Pons (tissue), 1 donor: ENCODE measurements at regions not wholly inside any gene's neighbourhood (a gene's known extent, or its start where the extent isn't known, plus 50 kb on each side); places are given as distances from the start of the nearest gene placed in this dataset.
"Not testable (repeated sequence)": the region's sequence is repeated elsewhere in the genome, so short reads cannot be mapped to it uniquely, and the experiment has no call there.

ENCODE experiments used
- DNase-seq: peaks from one replicate; pipeline ENCODE4 v3.0.0-alpha.2; 2016; ENCODE audit warnings: low spot score

DNA sequence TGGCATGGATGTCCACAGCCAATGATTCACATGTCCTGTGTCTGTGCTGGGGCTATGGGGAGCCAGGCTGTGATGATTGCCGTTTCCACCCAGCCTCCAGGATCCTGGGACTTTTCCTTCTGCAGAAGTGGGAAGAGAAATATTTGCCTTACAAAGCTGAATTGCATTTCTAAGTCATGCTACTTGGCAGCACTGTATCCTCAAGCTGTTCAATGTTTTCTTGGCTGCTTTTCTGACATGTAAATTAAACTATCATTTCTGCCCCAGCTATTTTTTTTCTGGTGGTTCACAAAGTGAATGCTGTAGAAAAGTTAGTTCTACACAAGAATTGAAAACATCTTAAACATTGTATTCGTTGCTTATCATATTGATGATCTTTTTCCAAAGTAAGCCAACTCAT, 51.9 kb upstream of the TCERG1L start:
- no peak for DNase-seq

GRCh38 chr10:131371571-131371970, 60.0 kb upstream of the TCERG1L start:
- DNase-seq, result no peak

- no peak for DNase-seq
Measured at GRCh38 chr10:131381576-131381975, 70.1 kb upstream of the TCERG1L start.

DNA sequence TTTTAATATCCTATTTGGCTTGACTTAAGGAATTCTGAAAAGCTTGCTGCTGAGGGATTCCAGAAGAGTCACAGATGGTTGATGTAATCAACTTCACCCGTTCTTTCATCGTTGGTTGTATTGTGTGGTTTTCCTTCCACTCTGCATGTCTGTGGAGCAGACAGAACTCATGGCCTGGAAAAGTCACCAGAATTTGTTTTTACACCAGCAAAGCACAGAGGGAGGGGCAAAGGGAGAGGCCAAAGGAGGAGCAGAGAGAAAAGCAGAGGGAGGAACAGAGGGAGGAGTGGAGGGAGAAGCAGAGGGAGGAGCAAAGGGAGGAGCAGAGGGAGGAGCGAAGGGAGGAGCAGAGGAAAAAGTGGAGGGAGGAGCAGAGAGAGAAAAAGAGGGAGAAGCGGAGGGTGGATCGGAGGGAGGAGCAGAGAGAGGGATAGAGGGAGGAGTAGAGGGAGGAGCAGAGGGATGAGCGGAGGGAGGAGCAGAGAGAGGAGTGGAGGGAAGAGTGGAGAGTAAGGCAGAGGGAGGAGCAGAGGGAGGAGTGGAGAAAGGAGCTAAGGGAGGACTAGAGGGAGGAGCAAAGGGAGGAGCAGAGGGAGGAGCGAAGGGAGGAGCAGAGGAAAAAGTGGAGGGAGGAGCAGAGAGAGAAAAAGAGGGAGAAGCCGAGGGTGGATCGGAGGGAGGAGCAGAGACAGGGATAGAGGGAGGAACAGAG, 73.8 kb upstream of the TCERG1L start:
- DNase-seq, result not testable (repeated sequence)

DNA sequence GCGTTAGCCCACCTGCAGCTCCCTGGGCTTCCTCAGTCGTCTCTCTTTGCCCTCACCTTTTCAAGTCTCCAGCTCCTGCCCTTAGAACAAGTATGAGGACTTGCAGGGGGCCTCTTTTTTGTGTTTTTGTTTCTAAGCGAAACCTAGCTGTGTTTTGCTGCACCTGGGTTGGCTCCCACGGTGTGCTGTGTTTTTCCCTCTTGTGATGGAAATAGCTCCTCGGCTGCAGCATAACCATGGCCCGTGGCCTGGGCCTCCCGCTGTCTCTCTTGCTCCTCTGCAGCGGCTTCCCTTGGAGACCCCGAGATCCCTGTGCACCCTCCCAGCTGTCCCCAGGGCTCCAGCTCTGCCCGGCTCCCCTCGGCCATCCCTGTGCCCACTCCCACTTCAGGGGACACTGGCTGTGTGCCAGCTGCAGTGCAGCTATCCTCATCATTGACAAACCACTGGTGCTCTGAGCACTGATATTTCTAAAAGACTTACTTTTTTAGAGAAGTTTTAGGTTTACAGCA, 75.6 kb upstream of the TCERG1L start:
- no peak for DNase-seq

DNA sequence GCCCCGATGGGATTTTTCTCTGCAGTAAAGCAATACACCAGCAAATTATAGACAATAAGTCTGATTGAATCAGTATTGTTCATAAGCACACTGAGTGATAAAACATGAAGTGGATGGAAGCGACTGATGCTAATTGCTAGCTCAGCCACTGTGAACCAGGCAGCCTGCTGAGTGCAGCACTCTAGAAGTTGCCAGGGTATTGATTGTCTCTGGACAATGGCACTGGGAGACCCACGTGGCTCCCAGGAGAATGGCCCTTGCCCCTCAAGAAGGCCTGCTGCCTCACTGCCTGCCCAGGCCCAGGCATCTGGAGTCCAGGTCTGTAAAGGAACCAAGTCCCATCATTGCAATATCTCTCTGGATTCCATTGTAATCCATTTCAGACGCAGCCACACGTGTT, 80.4 kb upstream of the TCERG1L start:
- DNase-seq, result no peak

DNA sequence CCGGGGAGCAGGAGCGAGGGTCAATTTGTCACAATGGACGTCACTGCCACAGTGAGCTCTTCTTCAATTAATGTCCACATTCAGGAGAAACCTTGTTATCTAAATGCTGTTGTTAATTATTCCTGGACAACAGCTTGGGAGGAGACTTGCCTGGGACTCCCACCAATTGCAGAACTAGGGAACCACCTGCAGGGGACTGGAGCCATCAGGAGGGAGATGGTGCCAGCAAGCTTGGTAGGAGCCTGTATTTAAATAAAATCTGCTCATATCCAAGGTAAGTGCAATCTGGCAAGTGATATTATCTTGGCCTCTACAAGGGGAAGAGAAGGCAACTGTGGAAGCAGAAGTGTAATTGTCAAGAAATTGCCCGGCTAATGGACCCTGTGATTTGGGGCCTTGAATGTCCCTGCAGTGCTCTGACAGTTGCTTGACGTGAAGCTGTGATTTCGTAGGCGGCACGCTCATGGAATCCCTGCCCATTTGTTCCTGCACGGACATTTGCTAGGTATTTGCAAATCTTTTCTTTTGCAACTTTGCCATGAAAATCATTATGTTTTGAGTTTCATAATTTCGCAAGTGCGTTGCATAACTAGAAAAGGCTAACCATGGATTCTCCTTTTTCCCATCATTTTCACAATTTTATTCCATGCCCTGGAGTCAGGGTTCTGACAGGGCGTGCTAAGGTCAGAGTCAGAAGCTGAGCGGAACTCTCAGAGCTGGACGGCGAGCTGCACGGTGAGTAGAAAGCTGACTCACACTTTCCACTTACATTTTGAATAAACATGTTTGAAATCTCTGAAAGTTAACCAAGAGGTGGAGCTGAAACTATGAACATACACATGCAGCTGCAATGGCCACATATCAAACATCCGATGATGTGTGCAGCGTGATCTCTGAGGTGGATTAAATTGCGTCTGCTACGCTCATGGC, 84.9 kb upstream of the TCERG1L start:
- no peak for DNase-seq

DNA sequence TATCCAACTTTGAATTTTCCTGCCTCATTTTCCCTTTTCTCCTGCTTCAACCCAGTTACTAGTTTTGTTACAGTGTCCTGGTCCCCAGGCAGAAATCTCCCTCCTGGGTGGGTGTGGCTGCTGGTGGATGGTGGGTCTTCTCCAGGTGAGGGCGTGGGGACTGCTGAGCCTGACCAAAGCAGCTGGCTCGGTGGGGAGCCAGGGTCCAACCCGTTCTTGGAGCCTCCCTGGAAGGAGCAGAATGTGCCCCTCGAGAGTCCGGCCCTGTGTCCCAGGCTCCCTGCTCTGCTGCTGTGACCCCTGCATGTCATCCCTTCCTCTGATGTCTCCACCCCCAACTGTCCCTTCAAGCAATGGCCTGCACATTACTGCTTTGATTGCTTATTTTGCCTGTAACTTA, 86.6 kb upstream of the TCERG1L start:
- no peak for DNase-seq

- no peak for DNase-seq
Measured at GRCh38 chr10:131399981-131400380, 88.5 kb upstream of the TCERG1L start.

- no peak for DNase-seq
Measured at GRCh38 chr10:131400513-131400912, 89.0 kb upstream of the TCERG1L start.

DNA sequence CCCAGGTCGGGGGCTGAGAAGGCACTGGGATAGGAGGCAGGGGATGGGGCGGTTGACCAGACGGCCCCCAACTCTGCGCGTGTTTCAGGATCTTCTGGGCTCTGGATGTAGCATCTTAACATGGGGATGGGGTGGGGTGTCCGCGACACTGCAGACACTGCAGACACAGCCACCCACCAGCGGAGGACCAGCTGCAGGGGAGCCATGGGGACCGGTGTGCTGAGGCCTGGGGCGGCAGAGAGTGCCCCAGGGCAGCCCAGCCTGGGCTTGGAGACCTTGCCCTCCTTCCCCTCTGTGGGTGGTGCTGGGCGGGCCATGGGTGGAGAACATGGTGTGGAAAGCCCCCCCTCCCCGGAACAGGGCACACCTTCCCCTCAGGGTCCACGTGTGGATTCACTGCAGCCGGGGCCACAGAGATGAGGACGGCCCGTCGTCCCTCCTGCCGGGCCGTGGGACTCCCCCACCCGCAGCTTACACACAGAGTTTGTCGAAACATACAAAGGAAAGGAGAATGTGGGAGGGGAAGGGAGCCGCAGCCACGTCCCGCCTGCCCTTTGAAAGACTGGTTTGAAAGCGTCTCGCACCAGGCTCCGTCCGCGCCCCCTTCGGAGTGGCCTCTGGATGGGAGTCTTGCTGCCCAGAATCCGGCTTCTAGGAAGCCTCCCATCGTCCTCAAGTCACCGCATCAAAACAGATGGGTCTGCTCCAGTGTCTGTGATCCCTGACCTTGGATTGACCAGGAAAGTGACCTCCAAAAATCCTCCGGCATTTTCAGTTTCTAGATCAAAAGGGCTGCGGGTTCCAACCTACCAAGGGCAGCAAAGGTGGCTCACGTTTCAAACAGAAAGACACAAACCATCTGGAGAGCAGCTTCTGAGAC, 91.5 kb upstream of the TCERG1L start:
- DNase-seq, result no peak

DNA sequence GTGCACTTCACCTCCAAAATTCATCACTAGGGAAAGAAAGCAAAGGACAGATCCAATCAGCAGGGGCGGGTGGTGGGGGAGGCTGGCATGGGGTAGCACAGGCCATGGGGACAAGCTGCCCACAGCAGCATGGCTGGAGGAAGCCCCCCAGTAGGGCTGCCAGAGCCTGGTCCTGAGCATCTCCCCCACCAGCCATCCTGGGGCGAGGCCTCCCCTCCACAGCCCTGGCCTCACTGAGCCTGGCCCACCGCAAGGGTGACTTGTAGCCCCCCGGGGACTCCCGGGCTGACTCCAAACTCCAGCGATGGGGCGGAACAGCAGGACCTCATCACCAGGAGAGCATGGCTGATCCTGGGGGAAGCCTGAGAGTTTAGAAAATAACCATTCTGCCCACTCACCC, 92.4 kb upstream of the TCERG1L start:
- no peak for DNase-seq

DNA sequence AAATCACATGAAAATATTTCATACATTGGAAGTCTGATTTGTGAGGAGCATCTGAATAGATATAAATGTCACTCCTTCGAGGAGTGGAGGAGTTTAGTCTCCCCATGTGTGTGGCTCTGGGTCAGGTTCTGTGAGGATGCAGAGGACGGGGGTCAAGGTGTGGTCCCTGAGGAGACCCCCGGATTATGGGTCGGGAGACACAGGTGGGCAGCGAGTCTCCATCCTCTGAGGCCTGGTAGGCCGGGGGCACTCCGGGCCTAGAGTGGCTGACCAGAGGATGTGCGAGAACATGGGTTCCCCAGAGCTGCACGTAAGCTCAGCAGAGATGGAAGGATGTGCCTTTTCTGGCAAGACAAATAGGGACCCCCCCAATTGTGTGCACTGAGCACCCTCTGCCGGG, 93.4 kb upstream of the TCERG1L start:
- DNase-seq, result no peak

DNA sequence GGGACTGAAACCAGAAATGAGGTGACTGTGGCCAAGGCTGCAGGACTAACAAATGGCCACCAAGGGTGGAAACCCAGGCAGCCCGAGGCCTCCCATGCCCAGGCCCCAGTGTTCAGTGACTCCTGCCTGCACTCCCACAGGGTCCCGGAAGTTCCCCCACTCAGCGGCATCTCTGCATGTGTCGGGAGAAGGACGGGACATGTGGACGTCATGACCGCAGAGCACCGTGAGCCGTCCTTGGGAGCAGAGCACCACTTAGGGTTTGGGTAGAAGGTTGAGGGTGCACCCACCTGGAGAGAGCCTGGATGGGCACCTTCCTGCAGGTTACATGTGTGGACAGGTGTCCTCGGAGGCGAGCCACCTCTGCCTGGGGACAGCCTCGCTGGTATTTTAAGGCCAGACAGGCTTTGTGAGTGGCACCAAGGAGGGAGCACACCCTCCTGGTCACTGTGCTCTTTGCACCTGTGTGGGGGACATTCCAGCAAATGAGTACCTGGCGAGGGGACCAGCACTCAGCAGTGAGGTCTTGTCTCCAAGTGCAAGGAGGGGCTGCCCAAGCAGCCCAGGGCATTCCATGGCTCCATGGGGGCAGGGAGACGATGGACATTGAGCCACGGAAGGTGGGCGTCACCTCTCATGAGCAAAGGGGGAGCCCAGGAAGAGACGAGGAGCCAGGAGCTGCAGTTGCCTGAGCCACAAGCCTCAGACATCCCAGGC, 95.3 kb upstream of the TCERG1L start:
- no peak for DNase-seq

DNA sequence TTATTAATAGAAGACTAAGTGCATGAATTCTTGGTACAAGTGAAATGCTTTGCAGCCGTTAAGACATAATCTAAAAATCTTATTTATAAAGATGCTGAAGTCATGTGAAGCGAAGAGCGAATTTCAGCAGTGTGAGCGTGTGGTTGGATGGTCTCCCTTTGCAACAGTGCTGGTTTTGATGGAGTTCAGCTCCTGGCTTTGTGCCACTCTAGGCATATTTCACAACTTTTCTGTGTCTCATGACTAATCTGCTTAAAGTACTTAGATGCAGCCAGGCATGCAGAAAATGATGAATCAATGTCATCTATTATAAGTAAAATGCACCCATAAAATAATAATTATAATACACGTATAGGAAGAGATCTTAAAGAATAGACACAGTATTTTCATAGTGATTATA, 107.2 kb upstream of the TCERG1L start:
- no peak for DNase-seq

DNA sequence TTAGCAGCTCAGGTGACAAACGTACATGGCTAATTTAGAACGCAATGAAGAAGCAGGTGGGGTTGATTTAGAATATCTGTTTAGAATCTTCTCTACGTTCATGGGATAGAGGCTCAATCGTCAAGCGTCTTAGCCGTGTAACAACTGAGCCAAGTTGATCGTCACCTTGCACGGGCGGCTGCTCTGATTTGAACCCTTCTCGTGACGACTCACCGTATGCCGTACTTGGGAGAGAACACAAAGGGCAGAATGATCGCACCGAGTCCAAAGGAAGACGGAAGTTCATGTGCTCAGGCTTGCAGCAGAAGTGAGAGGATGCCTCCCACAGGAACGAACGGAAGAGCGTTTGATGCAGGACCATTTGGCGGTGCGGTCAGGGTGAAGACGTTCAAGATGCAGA, 108.3 kb upstream of the TCERG1L start:
- no peak for DNase-seq

- DNase-seq, result no peak
Measured at GRCh38 chr10:131420867-131421266, 109.3 kb upstream of the TCERG1L start.

DNA sequence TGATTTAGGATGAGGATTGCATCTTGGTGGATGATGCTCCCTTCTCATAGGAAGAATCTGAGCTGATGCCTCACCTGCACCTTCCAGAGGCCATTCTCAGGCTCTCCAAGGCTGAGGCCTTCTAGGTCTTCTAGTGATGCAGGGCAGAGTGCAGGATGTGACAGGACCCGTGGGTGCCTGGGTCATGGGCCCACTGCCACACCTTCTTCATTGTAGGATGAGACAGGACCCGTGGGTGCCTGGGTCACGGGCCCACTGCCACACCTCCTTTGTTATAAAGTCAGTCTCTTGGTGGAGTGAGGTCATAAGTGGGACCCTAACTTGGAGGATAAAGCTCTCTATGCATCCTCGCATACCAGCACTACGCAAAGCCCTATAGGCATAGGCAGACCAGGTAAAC, 109.9 kb upstream of the TCERG1L start:
- DNase-seq, result no peak

DNA sequence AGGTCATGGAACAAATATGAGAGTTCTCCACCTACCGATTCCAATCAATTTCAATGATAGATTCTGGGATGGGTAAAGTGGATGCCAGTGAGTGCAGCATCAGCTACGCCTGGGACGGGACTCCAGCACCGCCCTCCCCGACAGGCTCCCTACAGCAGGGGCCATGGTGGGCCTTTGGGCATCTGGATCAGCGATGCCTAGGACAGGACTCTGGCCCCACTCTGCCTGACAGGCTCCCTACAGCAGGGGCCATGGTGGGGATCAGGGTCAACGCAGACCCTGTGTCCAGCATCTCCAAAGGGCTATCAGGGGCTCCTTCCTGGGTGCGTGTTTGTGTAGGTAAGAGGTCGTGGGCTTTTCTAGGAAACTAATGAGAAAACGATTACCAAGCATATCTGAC, 111.2 kb upstream of the TCERG1L start:
- DNase-seq, result no peak

DNA sequence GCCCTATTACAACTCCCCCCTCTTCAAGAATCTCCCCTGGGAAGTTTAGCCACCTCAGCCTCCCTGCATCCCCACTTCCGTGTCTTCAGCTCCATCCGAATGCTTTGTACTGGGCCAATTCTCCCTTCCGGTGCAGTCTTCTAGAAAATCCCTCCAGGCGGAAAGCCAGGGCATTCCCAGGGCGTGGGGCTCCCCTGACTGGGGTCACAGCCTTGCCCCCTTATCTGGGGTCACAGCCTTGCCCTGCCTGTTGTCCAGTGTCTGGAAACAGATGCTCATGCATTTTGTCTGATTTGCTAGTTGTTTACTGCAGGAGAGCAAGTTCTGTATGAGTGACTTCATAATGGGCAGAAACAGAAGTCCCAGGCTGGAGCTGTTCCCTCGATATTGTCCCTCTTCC, 112.5 kb upstream of the TCERG1L start:
- no peak for DNase-seq

DNA sequence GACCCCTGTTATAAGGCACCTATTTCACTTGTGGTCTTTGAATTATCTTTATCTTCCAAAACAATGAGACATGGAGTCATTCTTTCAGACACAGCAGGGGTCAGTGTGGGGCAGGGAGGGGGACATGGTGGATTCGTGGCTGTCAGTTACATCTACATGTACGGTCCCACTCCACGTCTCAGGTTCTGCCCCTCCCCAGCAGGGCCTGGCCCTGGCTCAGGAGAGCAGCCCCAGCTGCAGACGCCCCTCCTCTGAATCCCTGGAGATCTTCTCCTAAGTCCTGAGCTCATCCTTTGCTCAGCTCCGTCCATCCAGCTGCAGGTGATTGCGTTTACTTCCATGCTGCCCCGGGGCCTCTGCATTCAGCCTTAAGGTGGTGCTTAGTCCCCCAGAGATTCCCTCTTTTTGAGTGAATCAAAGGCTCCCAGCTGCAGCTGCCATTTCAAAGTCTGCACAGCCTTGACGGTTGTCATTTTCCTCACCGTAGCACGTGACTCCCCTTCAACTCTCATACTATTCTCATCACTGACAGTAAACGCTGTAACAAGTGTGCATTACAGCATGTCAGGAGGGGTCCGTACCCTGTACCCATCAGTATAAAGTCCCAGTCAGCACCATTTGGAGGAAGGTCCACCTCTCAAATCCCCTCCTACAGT, 113.4 kb upstream of the TCERG1L start:
- DNase-seq, result no peak
